ENCODE measurements at regions not wholly inside any gene's neighbourhood (a gene's known extent, or its start where the extent isn't known, plus 50 kb on each side); places are given as distances from the start of the nearest gene placed in this dataset.
"Not testable (repeated sequence)": the region's sequence is repeated elsewhere in the genome, so short reads cannot be mapped to it uniquely, and the experiment has no call there.

GRCh38 chr11:129569007-129569406, 193.4 kb downstream of the BARX2 start:
- H3K4me3 Mint-ChIP-seq: no peak overlapping the region
- no peak overlapping the region for H2BK5ac ChIP-seq (ENCODE audit: insufficient read length, low read length)

DNA sequence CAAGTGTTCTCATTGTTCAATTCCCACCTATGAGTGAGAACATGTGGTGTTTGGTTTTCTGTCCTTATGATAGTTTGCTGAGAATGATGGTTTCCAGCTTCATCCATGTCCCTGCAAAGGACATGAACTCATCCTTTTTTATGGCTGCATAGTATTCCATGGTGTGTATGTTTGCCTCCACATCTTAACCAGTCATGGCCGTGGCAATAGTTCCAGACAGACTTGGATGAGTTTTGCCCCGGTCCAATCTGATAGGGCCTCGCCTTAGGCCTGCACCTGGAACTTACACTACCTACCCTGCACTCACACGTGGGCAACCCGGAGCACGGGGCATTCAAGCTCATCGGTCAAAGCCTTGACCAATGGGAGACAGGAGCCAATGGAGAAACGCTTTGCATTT, 197.0 kb downstream of the BARX2 start:
- not testable (repeated sequence) for H3K27ac ChIP-seq (ENCODE audit: insufficient read length, low read depth, low read length); DNase-seq; H3K4ac ChIP-seq (ENCODE audit: low read depth, low read length); H3K27me3 Mint-ChIP-seq (ENCODE audit: low read depth); H2BK15ac ChIP-seq (ENCODE audit: low read depth, low read length); H3K23me2 ChIP-seq (ENCODE audit: insufficient read length, low read depth, low read length, poor library complexity, severe bottlenecking); H3K4me3 Mint-ChIP-seq; H3K56ac ChIP-seq (ENCODE audit: insufficient read length, low read depth, low read length); H3K36me3 Mint-ChIP-seq (ENCODE audit: insufficient read depth in 1 of 3, low read depth in 3 of 3); H3K79me2 ChIP-seq (ENCODE audit: insufficient read depth, low read length); H2AFZ ChIP-seq (ENCODE audit: low read length); H2BK12ac ChIP-seq (ENCODE audit: insufficient read length, low read depth, low read length); H3K27me3 ChIP-seq (ENCODE audit: insufficient read depth, low read length); H4K5ac ChIP-seq (ENCODE audit: insufficient read length, low read depth, low read length); H3K9ac ChIP-seq (ENCODE audit: extremely low read depth, insufficient read length, low read length); H3K14ac ChIP-seq (ENCODE audit: insufficient read depth, low read length); H3K4me1 Mint-ChIP-seq; H3T11ph ChIP-seq (ENCODE audit: low read length); H4K20me1 ChIP-seq (ENCODE audit: control insufficient read depth, insufficient read depth, insufficient read length); H3K18ac ChIP-seq (ENCODE audit: insufficient read length, low read depth, low read length); H3K79me1 ChIP-seq (ENCODE audit: insufficient read depth, low read depth, low read length, poor library complexity, severe bottlenecking); H2AK5ac ChIP-seq (ENCODE audit: insufficient read length, low read length); H2BK5ac ChIP-seq (ENCODE audit: insufficient read length, low read length); H2BK120ac ChIP-seq (ENCODE audit: low read depth, low read length, poor library complexity, severe bottlenecking); H4K8ac ChIP-seq (replicated peaks; ENCODE audit: insufficient read length, low read depth, low read length); H2BK20ac ChIP-seq (ENCODE audit: low read depth, low read length, poor library complexity, severe bottlenecking); H3K4me2 ChIP-seq (ENCODE audit: insufficient read depth, insufficient read length, low read length); H4K91ac ChIP-seq (ENCODE audit: insufficient read length, low read depth, low read length); H3K27ac Mint-ChIP-seq; H3K4me1 ChIP-seq (ENCODE audit: insufficient read depth, low read length); H3K23ac ChIP-seq (ENCODE audit: insufficient read length, low read depth, low read length)
- no CpG with 5 or more reads among the region's 8 CpGs for WGBS (ENCODE audit: extremely low coverage, insufficient read length, low lambda C conversion rate)
- H3K9me3 ChIP-seq (ENCODE audit: control insufficient read depth, low read depth, low read length): peaks cover 11% of the 10 kb centered on the region
- H3K9me3 Mint-ChIP-seq: peaks cover 20 to 25% of the 10 kb centered on the region in 2 experiments

More at GRCh38 chr11:129569007-129569406, 193.4 kb downstream of the BARX2 start:
- no CpG with 5 or more reads among the region's 3 CpGs for WGBS (ENCODE audit: extremely low coverage, insufficient read length, low lambda C conversion rate)
- no peak overlapping the region for H3K56ac ChIP-seq (ENCODE audit: insufficient read length, low read depth, low read length)
- H3K27me3 ChIP-seq (ENCODE audit: insufficient read depth, low read length): no peaks in the 10 kb centered on the region
- H3K79me1 ChIP-seq (ENCODE audit: insufficient read depth, low read depth, low read length, poor library complexity, severe bottlenecking): no peaks in the 10 kb centered on the region
- H3K4ac ChIP-seq (ENCODE audit: low read depth, low read length): no peak overlapping the region
- no peak overlapping the region for H3T11ph ChIP-seq (ENCODE audit: low read length)
- no peak overlapping the region for H4K8ac ChIP-seq (replicated peaks; ENCODE audit: insufficient read length, low read depth, low read length)
- Mint-ChIP-seq H3K36me3 (ENCODE audit: insufficient read depth in 1 of 3, low read depth in 3 of 3) (peaks cover 0 to 9% (median 8%) of the 10 kb centered on the region in 3 experiments; a peak in 4 of 7 replicates), H3K4me1 (no peaks in the 10 kb centered on the region), H3K9me3 (peaks cover 20 to 25% of the 10 kb centered on the region in 2 experiments), H3K27ac (no peak overlapping the region), H3K27me3 (ENCODE audit: low read depth) (peaks cover 2% of the 10 kb centered on the region)
- no peak overlapping the region for H2AK5ac ChIP-seq (ENCODE audit: insufficient read length, low read length)
- H2BK15ac ChIP-seq (ENCODE audit: low read depth, low read length): no peak overlapping the region
- H3K18ac ChIP-seq (ENCODE audit: insufficient read length, low read depth, low read length): no peak overlapping the region
- no peaks in the 10 kb centered on the region for H3K4me1 ChIP-seq (ENCODE audit: insufficient read depth, low read length)
- H3K23ac ChIP-seq (ENCODE audit: insufficient read length, low read depth, low read length): no peak overlapping the region
- DNase-seq: no peak
- no peak overlapping the region for H4K5ac ChIP-seq (ENCODE audit: insufficient read length, low read depth, low read length)
- TF ChIP-seq CTCF (conservative IDR thresholded peaks at IDR 0.05): no peak
- H2AFZ ChIP-seq (ENCODE audit: low read length): no peak overlapping the region
- no peak overlapping the region for H2BK120ac ChIP-seq (ENCODE audit: low read depth, low read length, poor library complexity, severe bottlenecking)
- no peak overlapping the region for H2BK20ac ChIP-seq (ENCODE audit: low read depth, low read length, poor library complexity, severe bottlenecking)
- H4K20me1 ChIP-seq (ENCODE audit: control insufficient read depth, insufficient read depth, insufficient read length): no peaks in the 10 kb centered on the region
- peaks cover 11% of the 10 kb centered on the region for H3K9me3 ChIP-seq (ENCODE audit: control insufficient read depth, low read depth, low read length)
- H3K79me2 ChIP-seq (ENCODE audit: insufficient read depth, low read length): no peaks in the 10 kb centered on the region
- H3K27ac ChIP-seq (ENCODE audit: insufficient read length, low read depth, low read length): no peak overlapping the region
- H2BK12ac ChIP-seq (ENCODE audit: insufficient read length, low read depth, low read length): no peak overlapping the region
- no peak overlapping the region for H3K4me2 ChIP-seq (ENCODE audit: insufficient read depth, insufficient read length, low read length)
- H3K14ac ChIP-seq (ENCODE audit: insufficient read depth, low read length): no peak overlapping the region
- H3K23me2 ChIP-seq (ENCODE audit: insufficient read length, low read depth, low read length, poor library complexity, severe bottlenecking): no peaks in the 10 kb centered on the region
- H3K9ac ChIP-seq (ENCODE audit: extremely low read depth, insufficient read length, low read length): no peak overlapping the region
- no peak overlapping the region for H4K91ac ChIP-seq (ENCODE audit: insufficient read length, low read depth, low read length)
